ENCODE measurements at regions not wholly inside any gene's neighbourhood (a gene's known extent, or its start where the extent isn't known, plus 50 kb on each side); places are given as distances from the start of the nearest gene placed in this dataset.

GRCh38 chr2:217647226-217647625 is 355.6 kb downstream of the TNS1 start:
- Histone ChIP-seq H3K27ac (ENCODE audit: low read depth, low read length) (no peak overlapping the region), H4K20me1 (ENCODE audit: control insufficient read depth, insufficient read depth, low read depth, low read length) (no peaks in the 10 kb centered on the region), H3K4me2 (ENCODE audit: low read length) (no peak overlapping the region), H3K27me3 (ENCODE audit: control insufficient read depth, low read length) (no peaks in the 10 kb centered on the region; the same call in 1 of the 2 replicates), H3K9me2 (replicated peaks; ENCODE audit: control insufficient read depth, low read length) (no peaks in the 10 kb centered on the region), H3K9me3 (ENCODE audit: control insufficient read depth, insufficient read depth, low read length) (no peaks in the 10 kb centered on the region), H3F3A (ENCODE audit: control insufficient read depth, insufficient read depth) (no peaks in the 10 kb centered on the region), H3K79me2 (ENCODE audit: control insufficient read depth, low read length) (no peaks in the 10 kb centered on the region), H3K36me3 (ENCODE audit: control insufficient read depth, low read length) (no peaks in the 10 kb centered on the region), H3K4me1 (ENCODE audit: control insufficient read depth, low read length) (no peaks in the 10 kb centered on the region), H3K4me3 (ENCODE audit: low read length) (no peak overlapping the region)
- no peak for TF ChIP-seq EZH2phosphoT487 (IDR thresholded peaks at IDR 0.05; ENCODE audit: borderline replicate concordance, low read length)
- TF ChIP-seq, protein P1, sequence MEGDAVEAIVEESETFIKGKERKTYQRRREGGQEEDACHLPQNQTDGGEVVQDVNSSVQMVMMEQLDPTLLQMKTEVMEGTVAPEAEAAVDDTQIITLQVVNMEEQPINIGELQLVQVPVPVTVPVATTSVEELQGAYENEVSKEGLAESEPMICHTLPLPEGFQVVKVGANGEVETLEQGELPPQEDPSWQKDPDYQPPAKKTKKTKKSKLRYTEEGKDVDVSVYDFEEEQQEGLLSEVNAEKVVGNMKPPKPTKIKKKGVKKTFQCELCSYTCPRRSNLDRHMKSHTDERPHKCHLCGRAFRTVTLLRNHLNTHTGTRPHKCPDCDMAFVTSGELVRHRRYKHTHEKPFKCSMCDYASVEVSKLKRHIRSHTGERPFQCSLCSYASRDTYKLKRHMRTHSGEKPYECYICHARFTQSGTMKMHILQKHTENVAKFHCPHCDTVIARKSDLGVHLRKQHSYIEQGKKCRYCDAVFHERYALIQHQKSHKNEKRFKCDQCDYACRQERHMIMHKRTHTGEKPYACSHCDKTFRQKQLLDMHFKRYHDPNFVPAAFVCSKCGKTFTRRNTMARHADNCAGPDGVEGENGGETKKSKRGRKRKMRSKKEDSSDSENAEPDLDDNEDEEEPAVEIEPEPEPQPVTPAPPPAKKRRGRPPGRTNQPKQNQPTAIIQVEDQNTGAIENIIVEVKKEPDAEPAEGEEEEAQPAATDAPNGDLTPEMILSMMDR (IDR thresholded peaks at IDR 0.05; ENCODE audit: low read depth, low read length, poor library complexity, severe bottlenecking), result no peak

DNA sequence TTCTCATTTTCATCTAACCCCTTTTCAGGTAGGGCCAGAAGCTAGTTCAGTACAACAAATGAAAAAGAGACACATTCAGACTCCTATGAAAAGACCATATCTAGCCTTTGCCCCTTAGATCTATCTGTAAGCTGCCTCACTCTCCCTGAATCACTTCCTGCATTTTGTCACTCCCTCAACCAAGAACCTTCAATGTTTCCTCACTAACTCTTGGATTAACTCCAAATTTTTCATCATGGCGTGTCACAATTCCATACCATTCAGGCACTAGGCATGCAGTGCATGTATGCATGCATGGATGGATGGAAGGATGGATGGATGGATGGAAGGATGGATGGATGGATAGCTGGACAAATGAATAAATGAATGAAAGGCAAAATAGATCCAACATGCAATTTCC is 356.9 kb downstream of the TNS1 start:
- no peak overlapping the region for H3K27ac ChIP-seq (ENCODE audit: low read depth, low read length)

DNA sequence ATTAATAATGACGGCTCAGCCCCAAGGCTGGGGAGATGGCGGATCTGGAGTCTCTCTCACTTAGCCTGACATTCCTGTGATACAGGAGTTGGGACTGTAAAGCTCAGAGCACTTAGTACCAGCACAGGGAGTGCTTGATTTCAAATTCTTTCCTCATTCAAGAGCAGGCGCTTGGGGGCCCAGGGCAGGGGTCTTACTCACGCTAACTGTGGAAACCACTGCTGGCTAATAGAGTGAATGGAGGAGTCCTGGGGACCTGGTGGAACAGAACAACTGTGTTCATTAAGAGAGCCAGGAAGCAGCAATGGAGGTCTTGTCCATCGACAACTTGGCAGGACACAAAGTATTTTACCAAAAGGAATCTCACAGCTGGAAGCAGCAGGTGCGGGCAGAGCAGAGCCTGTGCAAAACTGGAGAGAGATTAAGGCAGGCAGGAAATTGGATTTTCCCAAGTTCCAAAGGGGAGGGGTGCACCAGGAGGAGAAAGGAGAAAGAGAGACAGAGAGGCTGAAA is 358.9 kb downstream of the TNS1 start:
- Histone ChIP-seq H3K4me2 (ENCODE audit: low read length) (no peak overlapping the region), H3K27ac (ENCODE audit: low read depth, low read length) (no peak overlapping the region), H4K20me1 (ENCODE audit: control insufficient read depth, insufficient read depth, low read depth, low read length) (no peaks in the 10 kb centered on the region), H3F3A (ENCODE audit: control insufficient read depth, insufficient read depth) (no peaks in the 10 kb centered on the region), H3K9me2 (replicated peaks; ENCODE audit: control insufficient read depth, low read length) (no peaks in the 10 kb centered on the region), H3K27me3 (ENCODE audit: control insufficient read depth, low read length) (no peaks in the 10 kb centered on the region; the same call in 1 of the 2 replicates), H3K36me3 (ENCODE audit: control insufficient read depth, low read length) (no peaks in the 10 kb centered on the region), H3K4me1 (ENCODE audit: control insufficient read depth, low read length) (no peaks in the 10 kb centered on the region), H3K4me3 (ENCODE audit: low read length) (no peak overlapping the region), H3K79me2 (ENCODE audit: control insufficient read depth, low read length) (no peaks in the 10 kb centered on the region), H3K9me3 (ENCODE audit: control insufficient read depth, insufficient read depth, low read length) (no peaks in the 10 kb centered on the region)
- no peak for TF ChIP-seq EZH2phosphoT487 (IDR thresholded peaks at IDR 0.05; ENCODE audit: borderline replicate concordance, low read length)
- TF ChIP-seq, protein P1 (IDR thresholded peaks at IDR 0.05; ENCODE audit: low read depth, low read length, poor library complexity, severe bottlenecking), result no peak

More for the DNA sequence above, 356.9 kb downstream of the TNS1 start:
- TF ChIP-seq, protein P1 (IDR thresholded peaks at IDR 0.05; ENCODE audit: low read depth, low read length, poor library complexity, severe bottlenecking), result no peak
- TF ChIP-seq EZH2phosphoT487 (IDR thresholded peaks at IDR 0.05; ENCODE audit: borderline replicate concordance, low read length), result no peak
- Histone ChIP-seq H3K27me3 (ENCODE audit: control insufficient read depth, low read length) (no peaks in the 10 kb centered on the region; the same call in 1 of the 2 replicates), H3K9me3 (ENCODE audit: control insufficient read depth, insufficient read depth, low read length) (no peaks in the 10 kb centered on the region), H3K4me2 (ENCODE audit: low read length) (no peak overlapping the region), H3F3A (ENCODE audit: control insufficient read depth, insufficient read depth) (no peaks in the 10 kb centered on the region), H3K9me2 (replicated peaks; ENCODE audit: control insufficient read depth, low read length) (no peaks in the 10 kb centered on the region), H3K4me3 (ENCODE audit: low read length) (no peak overlapping the region), H3K4me1 (ENCODE audit: control insufficient read depth, low read length) (no peaks in the 10 kb centered on the region), H3K36me3 (ENCODE audit: control insufficient read depth, low read length) (no peaks in the 10 kb centered on the region), H3K79me2 (ENCODE audit: control insufficient read depth, low read length) (no peaks in the 10 kb centered on the region), H4K20me1 (ENCODE audit: control insufficient read depth, insufficient read depth, low read depth, low read length) (no peaks in the 10 kb centered on the region)

Measured in DOHH2 (cell line).